B cell (primary cell): ENCODE measurements at regions not wholly inside any gene's neighbourhood (a gene's known extent, or its start where the extent isn't known, plus 50 kb on each side); places are given as distances from the start of the nearest gene placed in this dataset.

Experiments
- ATAC-seq: fragments of 200-7000 bp; cut with Tn5 transposase; one replicate; pipeline ENCODE4 v1.10.0; 2021; ENCODE audit warnings: low read depth, mild to moderate bottlenecking, moderate number of reproducible peaks, moderate library complexity
- CTCF ChIA-PET: fragments of 350-600 bp; sonication (Branson Sonifier 250); formaldehyde crosslinking; loops from one replicate; lab custom pipeline; 2021; ENCODE audit warnings: antibody characterized with exemption, inconsistent platforms; lab: Charles Lee
- POLR2A ChIA-PET: fragments of 350-600 bp; sonication (Branson Sonifier 250); formaldehyde crosslinking; loops from one replicate; lab custom pipeline; 2021; ENCODE audit warnings: antibody characterized with exemption; lab: Charles Lee
- DNase-seq: peaks from one replicate; pipeline ENCODE4 v3.0.0; 2013
- H2AFZ ChIP-seq: 2 replicates; pipeline ENCODE4 v1.6.1; 2012; ENCODE audit warnings: mild to moderate bottlenecking, low read depth, low read length; ENCODE audit not compliant: insufficient read depth, poor library complexity, severe bottlenecking
- H3K27ac ChIP-seq, 2 donors: 1 replicate in 1 of 2; 2 replicates in 1 of 2; pipeline ENCODE4 v1.5.1; 2012 to 2013; ENCODE audit warnings: low read length in 2 of 2, mild to moderate bottlenecking in 2 of 2, moderate library complexity in 1 of 2
- H3K27me3 ChIP-seq, 4 experiments: fragments of 200-600 bp in 1 of 4; sonication (generic) in 1 of 4; replicated peaks in 1 of 4; 1 replicate in 2 of 4; 2 replicates in 2 of 4; pipeline versions ENCODE4 v1.6.1 to v1.7.0; 2013 to 2016; ENCODE audit warnings: low read length in 3 of 4, mild to moderate bottlenecking in 2 of 4, mixed read lengths in 1 of 4, moderate library complexity in 1 of 4; ENCODE audit not compliant: insufficient read depth in 4 of 4, control insufficient read depth in 3 of 4; ENCODE audit errors: control extremely low read depth in 1 of 4
- H3K36me3 ChIP-seq, 2 experiments: replicated peaks in 1 of 2; 1 replicate in 1 of 2; 2 replicates in 1 of 2; pipeline versions ENCODE4 v1.6.1 to v1.7.1; 2013; ENCODE audit warnings: low read length in 1 of 2; ENCODE audit not compliant: insufficient read depth in 2 of 2, control insufficient read depth in 1 of 2; ENCODE audit errors: control extremely low read depth in 1 of 2, extremely low read depth in 1 of 2
- H3K4me1 ChIP-seq, 2 donors: fragments of 200-600 bp in 1 of 2; sonication (generic) in 1 of 2; 1 replicate in 1 of 2; 2 replicates in 1 of 2; pipeline versions ENCODE4 v1.5.1 to v1.6.1; 2013 to 2017; ENCODE audit warnings: low read length in 2 of 2; ENCODE audit not compliant: control insufficient read depth in 2 of 2, insufficient read depth in 2 of 2
- H3K4me2 ChIP-seq: replicated peaks from 2 replicates; pipeline ENCODE3; 2012; ENCODE audit warnings: mild to moderate bottlenecking, low read depth, low read length; ENCODE audit not compliant: poor library complexity, severe bottlenecking
- H3K4me3 ChIP-seq, 5 experiments: fragments of 200-600 bp in 1 of 5; sonication (generic) in 1 of 5; 1 replicate in 3 of 5; 2 replicates in 2 of 5; pipeline versions ENCODE4 v1.5.1 to v1.7.0; 2011 to 2016; ENCODE audit warnings: low read length in 4 of 5, mild to moderate bottlenecking in 4 of 5, low read depth in 2 of 5, control low read depth in 1 of 5, moderate library complexity in 1 of 5; ENCODE audit not compliant: insufficient read depth in 1 of 5; ENCODE audit errors: control extremely low read depth in 1 of 5, extremely low read depth in 1 of 5
- H3K79me2 ChIP-seq: fragments of 200-600 bp; sonication (generic); one replicate; pipeline ENCODE4 v1.6.0; 2016; ENCODE audit warnings: low read length; ENCODE audit not compliant: control insufficient read depth, insufficient read depth
- H3K9ac ChIP-seq: fragments of 200-600 bp; sonication (generic); 2 replicates; pipeline ENCODE4 v1.6.1; 2017; ENCODE audit warnings: mild to moderate bottlenecking, low read length, moderate library complexity
- H3K9me3 ChIP-seq, 3 donors: one replicate each; pipeline versions ENCODE4 v1.6.1 to v1.7.1; 2013; ENCODE audit warnings: low read length in 2 of 3; ENCODE audit not compliant: control insufficient read depth in 2 of 3, insufficient read depth in 1 of 3; ENCODE audit errors: control extremely low read depth in 1 of 3
- H4K20me1 ChIP-seq: 2 replicates; pipeline ENCODE4 v1.6.0; 2012; ENCODE audit warnings: mild to moderate bottlenecking, low read length; ENCODE audit not compliant: insufficient read depth, control insufficient read depth, poor library complexity, severe bottlenecking
- H3K27ac Mint-ChIP-seq: one replicate; pipeline ENCODE4 v1.8.0; 2021; ENCODE audit warnings: mixed read lengths
- H3K27me3 Mint-ChIP-seq: one replicate; pipeline ENCODE4 v1.8.0; 2021; ENCODE audit warnings: mixed read lengths
- H3K4me1 Mint-ChIP-seq: one replicate; pipeline ENCODE4 v1.8.0; 2021; ENCODE audit warnings: mixed read lengths
- H3K4me3 Mint-ChIP-seq: one replicate; pipeline ENCODE4 v1.8.0; 2021; ENCODE audit warnings: mixed read lengths
- H3K9me3 Mint-ChIP-seq: one replicate; pipeline ENCODE4 v1.8.0; 2022; ENCODE audit warnings: mixed read lengths; ENCODE audit not compliant: insufficient read depth
- CTCF ChIP-seq: fragments of 200-600 bp; IDR thresholded peaks from one replicate; pipeline ENCODE4 v1.8.0; 2022; ENCODE audit warnings: antibody characterized with exemption, mild to moderate bottlenecking
- EZH2 ChIP-seq: IDR thresholded peaks from 2 replicates; pipeline ENCODE4 v1.6.1; 2012; ENCODE audit warnings: borderline replicate concordance, low read depth, mild to moderate bottlenecking, moderate library complexity, low read length; ENCODE audit not compliant: insufficient read depth, poor library complexity, severe bottlenecking
- WGBS: methylation state at CpG from one replicate; pipeline ENCODE4 v1.1.5; 2013; ENCODE audit warnings: missing lambda C conversion rate; ENCODE audit not compliant: insufficient coverage; 5-methylcytosine and 5-hydroxymethylcytosine counted together
- intact Hi-C: fragments of 100-400 bp; cut with micrococcal nuclease; formaldehyde crosslinking; loops from one replicate; pipeline ENCODE4 v1.10.0; 2022

GRCh38 chr6:4327841-4328240, 192.5 kb upstream of the ECI2 start:
- intact Hi-C loops, result no loop called here
- H3K27ac Mint-ChIP-seq, result no peak overlapping the region
- Histone ChIP-seq H4K20me1 (no peaks in the 10 kb centered on the region), H3K4me2 (no peak overlapping the region), H3K27me3 (peaks cover 0 to 2% (median 0%) of the 10 kb centered on the region in 4 experiments), H2AFZ (no peak overlapping the region), H3K36me3 (no peaks in the 10 kb centered on the region), H3K9me3 (no peaks in the 10 kb centered on the region), H3K79me2 (no peaks in the 10 kb centered on the region), H3K9ac (no peak overlapping the region), H3K4me3 (no peak overlapping the region), H3K27ac (no peak overlapping the region), H3K4me1 (no peaks in the 10 kb centered on the region)
- ATAC-seq (no peak), DNase-seq (no peak)
- no peak for TF ChIP-seq CTCF
- no peak for TF ChIP-seq EZH2
- no peaks in the 10 kb centered on the region for H3K4me1 Mint-ChIP-seq
- peaks cover 11% of the 10 kb centered on the region for H3K27me3 Mint-ChIP-seq
- H3K4me3 Mint-ChIP-seq, result no peak overlapping the region
- ChIA-PET CTCF (no interaction called here), POLR2A (no interaction called here)
- no CpG with 5 or more reads among the region's 1 CpG for WGBS
- H3K9me3 Mint-ChIP-seq, result no peaks in the 10 kb centered on the region

DNA sequence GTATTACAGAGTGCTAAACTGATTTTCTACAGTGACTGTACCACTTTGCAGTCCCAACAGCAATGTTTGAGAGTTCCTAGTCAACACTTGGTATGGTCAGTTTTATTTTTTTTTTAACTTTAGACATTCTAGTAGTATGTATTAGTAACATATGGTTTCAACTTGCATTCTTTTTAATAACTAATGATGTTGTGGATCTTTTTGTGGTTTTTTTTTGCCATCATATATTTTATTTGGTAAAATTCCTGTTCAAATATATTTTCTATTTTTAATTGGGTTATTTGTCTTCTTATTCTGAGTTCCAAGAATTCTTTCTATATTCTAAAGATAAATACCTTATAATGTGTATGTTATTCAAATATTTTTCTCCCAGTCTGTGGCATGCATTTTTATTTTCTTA, 189.4 kb upstream of the ECI2 start:
- POLR2A ChIA-PET, result no interaction called here
- Histone ChIP-seq H3K4me1 (no peaks in the 10 kb centered on the region), H2AFZ (no peak overlapping the region), H3K9ac (no peak overlapping the region), H3K79me2 (no peaks in the 10 kb centered on the region), H3K4me2 (no peak overlapping the region), H4K20me1 (no peaks in the 10 kb centered on the region), H3K9me3 (no peaks in the 10 kb centered on the region), H3K27me3 (peaks cover 0 to 2% (median 0%) of the 10 kb centered on the region in 4 experiments), H3K4me3 (no peak overlapping the region), H3K36me3 (no peaks in the 10 kb centered on the region), H3K27ac (no peak overlapping the region)
- no peak overlapping the region for H3K4me3 Mint-ChIP-seq
- CTCF ChIA-PET, result no interaction called here
- ATAC-seq (no peak), DNase-seq (no peak)
- peaks cover 15% of the 10 kb centered on the region for H3K27me3 Mint-ChIP-seq
- H3K9me3 Mint-ChIP-seq, result no peaks in the 10 kb centered on the region
- intact Hi-C loops, result no loop called here
- H3K4me1 Mint-ChIP-seq, result no peaks in the 10 kb centered on the region
- TF ChIP-seq EZH2 (no peak), CTCF (no peak)
- no peak overlapping the region for H3K27ac Mint-ChIP-seq
